Loucy (cell line): ENCODE measurements at regions not wholly inside any gene's neighbourhood (a gene's known extent, or its start where the extent isn't known, plus 50 kb on each side); places are given as distances from the start of the nearest gene placed in this dataset.

Experiments used
- H2AFZ ChIP-seq: fragments of 200-600 bp; sonication (generic); 2 replicates; pipeline ENCODE4 v1.6.0; 2016; ENCODE audit warnings: antibody characterized with exemption, mild to moderate bottlenecking, low read length, moderate library complexity
- H3F3A ChIP-seq: fragments of 200-600 bp; 2 replicates; pipeline ENCODE4 v1.6.0; 2016; ENCODE audit warnings: antibody characterized with exemption, low read depth, mild to moderate bottlenecking
- H3K27me3 ChIP-seq: fragments of 200-600 bp; sonication (generic); 2 replicates; pipeline ENCODE4 v1.6.1; 2014; ENCODE audit warnings: low read length, mild to moderate bottlenecking; ENCODE audit not compliant: insufficient read depth, poor library complexity, severe bottlenecking
- H3K36me3 ChIP-seq: fragments of 200-600 bp; sonication (generic); 2 replicates; pipeline ENCODE4 v1.6.1; 2016; ENCODE audit warnings: low read length; ENCODE audit not compliant: insufficient read depth
- H3K4me1 ChIP-seq: fragments of 200-600 bp; sonication (generic); 2 replicates; pipeline ENCODE4 v1.5.1; 2014; ENCODE audit warnings: low read length, mild to moderate bottlenecking; ENCODE audit not compliant: insufficient read depth, poor library complexity, severe bottlenecking
- H3K4me2 ChIP-seq: fragments of 200-600 bp; sonication (generic); 2 replicates; pipeline ENCODE4 v1.6.0; 2014; ENCODE audit warnings: antibody characterized with exemption, low read length, low read depth, mild to moderate bottlenecking; ENCODE audit not compliant: poor library complexity, severe bottlenecking
- H3K4me3 ChIP-seq: fragments of 200-600 bp; sonication (generic); 2 replicates; pipeline ENCODE4 v1.5.1; 2014; ENCODE audit warnings: low read length, mild to moderate bottlenecking, mixed read lengths; ENCODE audit not compliant: poor library complexity, severe bottlenecking
- H3K79me2 ChIP-seq: fragments of 200-600 bp; sonication (generic); 2 replicates; pipeline ENCODE4 v1.6.1; 2014; ENCODE audit warnings: low read length; ENCODE audit not compliant: insufficient read depth
- H3K9ac ChIP-seq: fragments of 200-600 bp; sonication (generic); 2 replicates; pipeline ENCODE4 v1.6.0; 2014; ENCODE audit warnings: mild to moderate bottlenecking, low read depth, low read length, moderate library complexity; ENCODE audit not compliant: poor library complexity, severe bottlenecking
- H3K9me2 ChIP-seq: fragments of 200-600 bp; sonication (generic); replicated peaks from 2 replicates; pipeline ENCODE4 v1.6.1; 2016; ENCODE audit warnings: low read depth, low read length, mixed read lengths
- H3K9me3 ChIP-seq: fragments of 200-600 bp; sonication (generic); 2 replicates; pipeline ENCODE4 v1.6.1; 2014; ENCODE audit warnings: mild to moderate bottlenecking, antibody characterized with exemption, low read length, low read depth; ENCODE audit not compliant: insufficient read depth
- H4K20me1 ChIP-seq: fragments of 200-600 bp; sonication (generic); 2 replicates; pipeline ENCODE4 v1.6.0; 2014; ENCODE audit warnings: antibody characterized with exemption, low read length, mild to moderate bottlenecking; ENCODE audit not compliant: insufficient read depth, poor library complexity, severe bottlenecking
- EZH2phosphoT487 ChIP-seq: fragments of 200-600 bp; IDR thresholded peaks from 2 replicates; pipeline ENCODE4 v1.6.1; 2018; ENCODE audit warnings: antibody characterized with exemption, mild to moderate bottlenecking, moderate library complexity, borderline replicate concordance
- TF ChIP-seq, protein P1 (sequence below): fragments of 200-600 bp; sonication (generic); conservative IDR thresholded peaks from 2 replicates; pipeline ENCODE4 v1.5.1; 2014; ENCODE audit warnings: mild to moderate bottlenecking, antibody characterized with exemption, low read length

DNA sequence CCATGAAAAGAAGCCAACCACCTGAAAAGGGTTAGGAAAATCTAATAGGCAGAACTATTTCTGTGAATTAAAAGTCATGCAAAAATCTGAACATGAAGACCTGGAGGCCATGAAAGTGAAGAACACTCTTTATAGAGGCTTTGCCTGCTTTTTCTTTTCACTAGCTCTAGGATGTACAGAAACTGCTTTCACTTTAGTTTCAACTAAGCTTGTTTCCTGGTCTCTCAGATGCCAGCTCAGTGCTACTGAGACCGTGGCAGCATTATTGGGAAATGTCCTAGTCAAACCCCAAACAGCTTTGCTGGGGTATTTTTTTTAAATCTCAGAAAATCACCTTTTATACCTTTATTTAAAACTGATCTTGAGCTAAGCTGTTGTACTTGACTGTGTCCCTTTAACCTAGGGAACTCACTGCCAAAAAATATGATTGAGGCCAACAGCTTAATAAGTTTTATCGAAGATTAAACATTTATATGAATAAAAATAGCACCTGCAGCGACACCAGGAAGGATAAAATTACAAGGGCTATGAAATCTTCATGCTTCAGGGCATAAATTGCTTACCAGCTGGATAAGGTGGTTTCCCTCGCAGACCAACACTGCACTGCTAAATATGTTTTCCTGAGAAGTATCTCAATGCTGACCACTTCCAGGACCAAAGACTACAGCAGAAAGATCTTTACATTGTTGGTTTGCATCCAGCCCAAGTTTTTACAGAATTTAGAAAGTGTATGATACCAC lies 621.8 kb upstream of the ZFHX3 start:
- no peak overlapping the region for H3K4me2 ChIP-seq
- no peaks in the 10 kb centered on the region for H3F3A ChIP-seq
- H3K9ac ChIP-seq, result no peak overlapping the region

DNA sequence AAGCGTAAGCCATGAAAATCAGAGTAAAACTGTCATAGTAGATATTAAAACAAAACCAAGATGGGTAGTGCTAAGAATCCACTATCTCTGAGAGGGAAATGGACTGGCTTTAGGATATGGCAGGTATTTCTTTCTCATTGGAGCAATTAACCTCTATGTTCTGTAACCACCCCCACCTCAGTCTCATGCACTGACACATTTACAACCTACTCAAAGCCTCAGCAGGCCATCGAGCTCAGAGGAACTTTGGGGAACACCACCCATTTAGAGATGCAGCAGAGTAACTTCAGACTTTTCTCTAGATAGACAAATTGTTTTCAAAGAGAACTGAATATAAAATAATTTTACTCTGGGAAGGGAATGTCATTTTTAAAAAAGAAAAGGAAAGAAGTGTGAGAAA lies 615.8 kb upstream of the ZFHX3 start:
- H4K20me1 ChIP-seq, result no peaks in the 10 kb centered on the region
- no peak overlapping the region for H3K4me3 ChIP-seq
- no peaks in the 10 kb centered on the region for H3K9me3 ChIP-seq
- H3K9ac ChIP-seq, result no peak overlapping the region
- H3K27me3 ChIP-seq, result no peaks in the 10 kb centered on the region
- TF ChIP-seq, protein P1, sequence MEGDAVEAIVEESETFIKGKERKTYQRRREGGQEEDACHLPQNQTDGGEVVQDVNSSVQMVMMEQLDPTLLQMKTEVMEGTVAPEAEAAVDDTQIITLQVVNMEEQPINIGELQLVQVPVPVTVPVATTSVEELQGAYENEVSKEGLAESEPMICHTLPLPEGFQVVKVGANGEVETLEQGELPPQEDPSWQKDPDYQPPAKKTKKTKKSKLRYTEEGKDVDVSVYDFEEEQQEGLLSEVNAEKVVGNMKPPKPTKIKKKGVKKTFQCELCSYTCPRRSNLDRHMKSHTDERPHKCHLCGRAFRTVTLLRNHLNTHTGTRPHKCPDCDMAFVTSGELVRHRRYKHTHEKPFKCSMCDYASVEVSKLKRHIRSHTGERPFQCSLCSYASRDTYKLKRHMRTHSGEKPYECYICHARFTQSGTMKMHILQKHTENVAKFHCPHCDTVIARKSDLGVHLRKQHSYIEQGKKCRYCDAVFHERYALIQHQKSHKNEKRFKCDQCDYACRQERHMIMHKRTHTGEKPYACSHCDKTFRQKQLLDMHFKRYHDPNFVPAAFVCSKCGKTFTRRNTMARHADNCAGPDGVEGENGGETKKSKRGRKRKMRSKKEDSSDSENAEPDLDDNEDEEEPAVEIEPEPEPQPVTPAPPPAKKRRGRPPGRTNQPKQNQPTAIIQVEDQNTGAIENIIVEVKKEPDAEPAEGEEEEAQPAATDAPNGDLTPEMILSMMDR, result no peak
- TF ChIP-seq EZH2phosphoT487, result no peak
- no peaks in the 10 kb centered on the region for H3K9me2 ChIP-seq
- no peak overlapping the region for H3K4me2 ChIP-seq
- H3F3A ChIP-seq, result no peaks in the 10 kb centered on the region
- H3K79me2 ChIP-seq, result no peaks in the 10 kb centered on the region
- H3K36me3 ChIP-seq, result no peaks in the 10 kb centered on the region
- H2AFZ ChIP-seq, result 0 out of 2 replicates have a peak overlapping the region, but pooled peaks have one; percentile 2
- H3K4me1 ChIP-seq, result peaks cover 13% of the 10 kb centered on the region

More for the DNA sequence above, 621.8 kb upstream of the ZFHX3 start:
- H3K9me2 ChIP-seq, result no peaks in the 10 kb centered on the region
- TF ChIP-seq, protein P1, result no peak
- no peak for TF ChIP-seq EZH2phosphoT487
- H3K9me3 ChIP-seq, result no peaks in the 10 kb centered on the region
- no peaks in the 10 kb centered on the region for H3K4me1 ChIP-seq
- H3K79me2 ChIP-seq, result no peaks in the 10 kb centered on the region
- peak overlapping the region; percentile 45 for H2AFZ ChIP-seq
- H3K36me3 ChIP-seq, result no peaks in the 10 kb centered on the region
- no peaks in the 10 kb centered on the region for H4K20me1 ChIP-seq
- H3K27me3 ChIP-seq, result no peaks in the 10 kb centered on the region
- H3K4me3 ChIP-seq, result peak overlapping the region; percentile 34

DNA sequence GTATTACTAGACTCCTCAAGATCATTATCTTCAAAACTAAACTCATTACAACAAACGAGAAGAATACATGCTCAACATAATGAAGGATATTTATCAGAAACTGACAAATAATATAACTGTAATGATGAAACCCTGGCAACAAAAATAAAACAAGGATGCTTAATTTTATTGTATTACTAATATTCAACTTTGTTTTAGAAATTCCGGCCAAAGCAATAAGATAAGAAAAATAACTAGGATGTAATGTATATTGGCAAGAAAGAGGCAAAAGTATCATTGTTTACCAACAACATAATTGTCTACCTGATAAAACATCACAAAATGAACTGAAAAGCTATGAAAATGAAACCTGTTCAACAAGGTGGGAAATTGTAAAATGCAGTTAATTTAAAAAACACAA lies 588.3 kb upstream of the ZFHX3 start:
- no peaks in the 10 kb centered on the region for H4K20me1 ChIP-seq
- H3K9ac ChIP-seq, result no peak overlapping the region
- no peak overlapping the region for H3K4me3 ChIP-seq
- no peaks in the 10 kb centered on the region for H3F3A ChIP-seq
- no peaks in the 10 kb centered on the region for H3K27me3 ChIP-seq
- H3K9me2 ChIP-seq, result no peaks in the 10 kb centered on the region
- H3K36me3 ChIP-seq, result no peaks in the 10 kb centered on the region
- peaks cover 10% of the 10 kb centered on the region; the same call in 1 of the 2 replicates for H3K9me3 ChIP-seq
- no peak for TF ChIP-seq EZH2phosphoT487
- TF ChIP-seq, protein P1, result no peak
- H3K4me1 ChIP-seq, result no peaks in the 10 kb centered on the region
- no peak overlapping the region for H3K4me2 ChIP-seq
- no peaks in the 10 kb centered on the region for H3K79me2 ChIP-seq
- H2AFZ ChIP-seq, result no peak overlapping the region
